Smooth muscle cell (in vitro differentiated cells): ENCODE measurements at regions not wholly inside any gene's neighbourhood (a gene's known extent, or its start where the extent isn't known, plus 50 kb on each side); places are given as distances from the start of the nearest gene placed in this dataset.

ENCODE experiments used
- DNase-seq: peaks from one replicate; lab custom pipeline; 2025; ENCODE audit not compliant: unreplicated experiment; lab: John Stamatoyannopoulos, UW
- H2AFZ ChIP-seq: fragments of 200-600 bp; sonication (generic); 2 replicates; pipeline ENCODE4 v1.6.0; 2016; ENCODE audit warnings: antibody characterized with exemption, low read depth, mild to moderate bottlenecking
- H3F3A ChIP-seq: fragments of 200-600 bp; sonication (generic); 2 replicates; pipeline ENCODE4 v1.6.0; 2017; ENCODE audit warnings: antibody characterized with exemption, low read depth
- H3K27ac ChIP-seq: fragments of 200-600 bp; sonication (generic); 2 replicates; pipeline ENCODE4 v1.5.1; 2016; ENCODE audit warnings: low read depth, mild to moderate bottlenecking
- H3K27me3 ChIP-seq: fragments of 200-600 bp; sonication (generic); 2 replicates; pipeline ENCODE4 v1.6.1; 2016; ENCODE audit warnings: low read depth, mild to moderate bottlenecking
- H3K36me3 ChIP-seq: fragments of 200-600 bp; sonication (generic); 2 replicates; pipeline ENCODE4 v1.5.1; 2016; ENCODE audit warnings: low read depth
- H3K4me1 ChIP-seq: fragments of 200-600 bp; sonication (generic); 2 replicates; pipeline ENCODE4 v1.5.1; 2016; ENCODE audit warnings: low read depth
- H3K4me2 ChIP-seq: fragments of 200-600 bp; sonication (generic); 2 replicates; pipeline ENCODE4 v1.6.0; 2016; ENCODE audit warnings: mild to moderate bottlenecking
- H3K4me3 ChIP-seq: fragments of 200-600 bp; sonication (generic); 2 replicates; pipeline ENCODE4 v1.5.1; 2016; ENCODE audit warnings: mild to moderate bottlenecking
- H3K79me2 ChIP-seq: fragments of 200-600 bp; sonication (generic); 2 replicates; pipeline ENCODE4 v1.6.0; 2016; ENCODE audit warnings: low read depth, mild to moderate bottlenecking
- H3K9ac ChIP-seq: fragments of 200-600 bp; sonication (generic); 2 replicates; pipeline ENCODE4 v1.6.0; 2016; ENCODE audit warnings: low read depth
- H3K9me3 ChIP-seq: fragments of 200-600 bp; sonication (generic); replicated peaks from 2 replicates; pipeline ENCODE4 v1.5.1; 2016; ENCODE audit warnings: low read depth
- H4K20me1 ChIP-seq: fragments of 200-600 bp; sonication (generic); 2 replicates; pipeline ENCODE4 v1.6.0; 2016; ENCODE audit warnings: low read depth
- WGBS: methylation state at CpG from one replicate; pipeline ENCODE4 v1.1.7; 2016; ENCODE audit warnings: low lambda C conversion rate; 5-methylcytosine and 5-hydroxymethylcytosine counted together
- TF ChIP-seq, protein P1 (sequence below): fragments of 200-600 bp; sonication (generic); IDR thresholded peaks from 2 replicates; pipeline ENCODE4 v1.5.1; 2017; ENCODE audit warnings: borderline replicate concordance, mild to moderate bottlenecking, antibody characterized with exemption; ENCODE audit not compliant: insufficient read depth, poor library complexity, severe bottlenecking

DNA sequence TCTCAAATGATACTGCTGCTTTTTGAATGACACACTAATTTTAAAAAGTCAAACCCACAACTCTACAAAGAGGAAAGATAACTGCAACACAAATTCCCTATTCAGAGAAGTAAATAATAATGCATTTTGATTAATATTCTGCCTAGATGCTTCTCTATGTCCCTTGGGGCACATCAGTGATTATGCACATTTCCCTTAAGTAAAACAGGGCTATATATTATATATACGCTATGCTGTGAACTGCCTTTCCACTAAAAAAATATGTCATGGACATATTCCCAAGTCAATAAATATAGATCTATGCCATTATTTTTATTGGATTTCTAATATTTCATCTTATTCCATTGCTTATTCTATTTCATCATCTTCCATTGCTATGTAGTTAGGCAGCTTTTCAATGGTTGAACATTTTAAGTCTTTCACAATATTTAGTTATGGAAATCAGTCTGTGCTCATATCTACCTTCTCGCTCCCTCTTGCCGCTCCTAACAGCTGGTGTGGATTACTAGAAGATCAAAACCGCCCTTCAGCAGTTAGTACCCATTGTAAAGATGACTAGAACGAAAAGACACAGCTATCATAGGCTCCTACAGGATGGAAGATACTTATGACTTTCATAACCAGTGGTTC, 468.2 kb upstream of the GOT2 start:
- no peaks in the 10 kb centered on the region for H3K79me2 ChIP-seq
- H3K9ac ChIP-seq = no peak overlapping the region
- H3K27ac ChIP-seq = no peak overlapping the region
- H3F3A ChIP-seq = no peaks in the 10 kb centered on the region
- no peak overlapping the region for H3K4me3 ChIP-seq
- H3K4me1 ChIP-seq = no peaks in the 10 kb centered on the region
- H2AFZ ChIP-seq = no peak overlapping the region
- TF ChIP-seq, protein P1, sequence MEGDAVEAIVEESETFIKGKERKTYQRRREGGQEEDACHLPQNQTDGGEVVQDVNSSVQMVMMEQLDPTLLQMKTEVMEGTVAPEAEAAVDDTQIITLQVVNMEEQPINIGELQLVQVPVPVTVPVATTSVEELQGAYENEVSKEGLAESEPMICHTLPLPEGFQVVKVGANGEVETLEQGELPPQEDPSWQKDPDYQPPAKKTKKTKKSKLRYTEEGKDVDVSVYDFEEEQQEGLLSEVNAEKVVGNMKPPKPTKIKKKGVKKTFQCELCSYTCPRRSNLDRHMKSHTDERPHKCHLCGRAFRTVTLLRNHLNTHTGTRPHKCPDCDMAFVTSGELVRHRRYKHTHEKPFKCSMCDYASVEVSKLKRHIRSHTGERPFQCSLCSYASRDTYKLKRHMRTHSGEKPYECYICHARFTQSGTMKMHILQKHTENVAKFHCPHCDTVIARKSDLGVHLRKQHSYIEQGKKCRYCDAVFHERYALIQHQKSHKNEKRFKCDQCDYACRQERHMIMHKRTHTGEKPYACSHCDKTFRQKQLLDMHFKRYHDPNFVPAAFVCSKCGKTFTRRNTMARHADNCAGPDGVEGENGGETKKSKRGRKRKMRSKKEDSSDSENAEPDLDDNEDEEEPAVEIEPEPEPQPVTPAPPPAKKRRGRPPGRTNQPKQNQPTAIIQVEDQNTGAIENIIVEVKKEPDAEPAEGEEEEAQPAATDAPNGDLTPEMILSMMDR = no peak
- DNase-seq = no peak
- no peak overlapping the region for H3K4me2 ChIP-seq
- 92% methylated on average over 5 of the region's 5 CpGs for WGBS
- no peaks in the 10 kb centered on the region for H3K36me3 ChIP-seq
- H3K9me3 ChIP-seq = no peaks in the 10 kb centered on the region
- peaks cover 16% of the 10 kb centered on the region for H3K27me3 ChIP-seq
- H4K20me1 ChIP-seq = no peaks in the 10 kb centered on the region

DNA sequence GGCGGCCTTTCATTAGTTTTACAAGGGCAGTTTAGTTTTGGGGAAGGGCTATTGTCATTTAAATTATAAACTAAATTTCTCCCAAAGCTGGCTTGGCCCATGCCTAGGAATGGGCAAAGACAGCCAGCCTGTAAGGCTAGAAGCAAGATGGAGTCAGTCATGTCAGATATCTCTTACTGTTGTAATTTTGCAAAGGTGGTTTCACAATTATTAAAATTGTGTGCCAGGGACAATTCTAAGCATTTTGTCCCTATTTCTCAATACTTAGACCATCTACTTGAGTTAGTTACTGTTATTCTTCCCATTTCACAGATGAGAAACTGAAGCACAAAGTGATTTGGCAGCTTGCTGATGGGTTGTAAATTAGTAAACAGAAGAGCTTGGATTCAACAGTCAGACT, 467.7 kb upstream of the GOT2 start:
- H3K36me3 ChIP-seq = no peaks in the 10 kb centered on the region
- no peak overlapping the region for H2AFZ ChIP-seq
- 17% methylated on average over 1 of the region's 1 CpG for WGBS
- H3K9me3 ChIP-seq = no peaks in the 10 kb centered on the region
- H3K27ac ChIP-seq = no peak overlapping the region
- no peak for DNase-seq
- no peaks in the 10 kb centered on the region for H3K79me2 ChIP-seq
- H3F3A ChIP-seq = no peaks in the 10 kb centered on the region
- H3K4me2 ChIP-seq = no peak overlapping the region
- H3K27me3 ChIP-seq = peaks cover 16% of the 10 kb centered on the region
- TF ChIP-seq, protein P1 = no peak
- H3K9ac ChIP-seq = no peak overlapping the region
- H3K4me1 ChIP-seq = no peaks in the 10 kb centered on the region
- H3K4me3 ChIP-seq = no peak overlapping the region
- no peaks in the 10 kb centered on the region for H4K20me1 ChIP-seq

DNA sequence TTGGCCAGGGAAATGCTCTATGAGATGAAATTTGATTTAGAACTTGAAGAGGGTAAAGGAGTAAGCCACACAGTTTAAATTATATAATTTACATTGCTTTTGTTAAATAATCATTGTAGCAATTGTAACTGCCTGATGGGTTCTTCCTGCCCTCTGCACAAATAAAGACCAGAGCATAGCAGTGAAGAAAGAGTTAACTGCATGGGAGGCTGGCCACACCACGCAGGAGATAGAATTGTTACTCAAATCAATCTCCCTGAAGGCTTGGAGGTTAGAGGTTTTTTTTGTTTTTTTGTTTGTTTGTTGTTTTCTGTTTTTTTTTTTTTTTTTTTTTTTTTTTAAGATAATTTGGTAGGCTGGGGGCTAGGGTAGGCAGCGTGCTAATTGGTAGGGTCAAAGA, 467.0 kb upstream of the GOT2 start:
- no peak overlapping the region for H2AFZ ChIP-seq
- H3K4me3 ChIP-seq = no peak overlapping the region
- no peaks in the 10 kb centered on the region for H3K9me3 ChIP-seq
- H3K27me3 ChIP-seq = peaks cover 16% of the 10 kb centered on the region
- no peak overlapping the region for H3K4me2 ChIP-seq
- 15% methylated on average over 2 of the region's 2 CpGs for WGBS
- H3K36me3 ChIP-seq = no peaks in the 10 kb centered on the region
- H3F3A ChIP-seq = no peaks in the 10 kb centered on the region
- no peaks in the 10 kb centered on the region for H3K79me2 ChIP-seq
- TF ChIP-seq, protein P1 = no peak
- no peaks in the 10 kb centered on the region for H4K20me1 ChIP-seq
- H3K27ac ChIP-seq = no peak overlapping the region
- H3K9ac ChIP-seq = no peak overlapping the region
- H3K4me1 ChIP-seq = no peaks in the 10 kb centered on the region
- no peak for DNase-seq

DNA sequence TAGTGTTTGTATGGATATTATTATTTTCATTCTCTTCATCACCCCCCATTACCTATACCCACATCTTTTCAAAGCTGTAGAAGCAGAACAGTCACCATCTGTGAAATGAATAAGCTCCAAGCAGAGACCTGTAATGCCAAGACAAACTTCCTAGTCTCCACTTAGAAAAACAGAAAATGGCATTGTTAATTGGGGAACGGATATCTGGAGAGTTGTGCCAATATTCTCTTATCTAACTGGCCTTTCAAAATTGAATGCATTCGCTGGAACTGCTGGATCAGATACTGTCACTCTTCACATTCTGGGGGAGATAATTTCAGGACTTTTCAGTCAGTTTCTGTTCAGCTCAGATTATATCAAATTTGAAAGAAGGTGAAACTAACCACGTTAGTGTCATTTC, 464.4 kb upstream of the GOT2 start:
- TF ChIP-seq, protein P1 = no peak
- no peak for DNase-seq
- Histone ChIP-seq H3K27ac (no peak overlapping the region), H2AFZ (no peak overlapping the region), H3K9ac (no peak overlapping the region), H3K79me2 (no peaks in the 10 kb centered on the region), H3K4me2 (no peak overlapping the region), H3K4me3 (no peak overlapping the region), H3K27me3 (peaks cover 14% of the 10 kb centered on the region), H3K9me3 (no peaks in the 10 kb centered on the region), H3F3A (no peaks in the 10 kb centered on the region), H3K36me3 (no peaks in the 10 kb centered on the region), H4K20me1 (no peaks in the 10 kb centered on the region), H3K4me1 (no peaks in the 10 kb centered on the region)
- WGBS = 81% methylated on average over 3 of the region's 3 CpGs
